ENCODE measurements at regions not wholly inside any gene's neighbourhood (a gene's known extent, or its start where the extent isn't known, plus 50 kb on each side); places are given as distances from the start of the nearest gene placed in this dataset.
"Not testable (repeated sequence)": the region's sequence is repeated elsewhere in the genome, so short reads cannot be mapped to it uniquely, and the experiment has no call there.

- Histone ChIP-seq H3K4me1 (ENCODE audit: insufficient read depth, low read length, poor library complexity, severe bottlenecking) (no peaks in the 10 kb centered on the region), H3K27ac (ENCODE audit: low read depth, low read length, poor library complexity, severe bottlenecking) (no peak overlapping the region), H3K4me3 (ENCODE audit: low read depth, low read length, poor library complexity, severe bottlenecking) (no peak overlapping the region), H3K27me3 (replicated peaks; ENCODE audit: insufficient read depth, low read depth, low read length, poor library complexity) (no peaks in the 10 kb centered on the region), H3K9me3 (ENCODE audit: low read depth, low read length, poor library complexity, severe bottlenecking) (no peaks in the 10 kb centered on the region), H3K36me3 (ENCODE audit: insufficient read depth, low read length, poor library complexity, severe bottlenecking) (no peaks in the 10 kb centered on the region)
- no TSS peak for BruUV-seq (replicated peaks)
- no peak for DNase-seq (ENCODE audit: low spot score)
- TF ChIP-seq CTCF (conservative IDR thresholded peaks at IDR 0.05; ENCODE audit: low read depth, low read length) (no peak), EZH2 (IDR thresholded peaks at IDR 0.05; ENCODE audit: borderline replicate concordance, low read depth, low read length, poor library complexity, severe bottlenecking) (no peak)
- intact Hi-C loops (cut with micrococcal nuclease; ENCODE audit: unreplicated experiment): no loop called here
- ChIA-PET POLR2A (ENCODE audit: low non-redundant PET) (no interaction called here), CTCF (no interaction called here)
These were observed 490.0 kb upstream of the ATXN8OS start for GRCh38 chr13:69617587-69617986.

GRCh38 chr13:69616396-69616795 is 491.2 kb upstream of the ATXN8OS start:
- Histone ChIP-seq H3K4me3 (ENCODE audit: low read depth, low read length, poor library complexity, severe bottlenecking) (no peak overlapping the region), H3K27ac (ENCODE audit: low read depth, low read length, poor library complexity, severe bottlenecking) (no peak overlapping the region), H3K4me1 (ENCODE audit: insufficient read depth, low read length, poor library complexity, severe bottlenecking) (no peaks in the 10 kb centered on the region), H3K36me3 (ENCODE audit: insufficient read depth, low read length, poor library complexity, severe bottlenecking) (no peaks in the 10 kb centered on the region), H3K9me3 (ENCODE audit: low read depth, low read length, poor library complexity, severe bottlenecking) (no peaks in the 10 kb centered on the region), H3K27me3 (replicated peaks; ENCODE audit: insufficient read depth, low read depth, low read length, poor library complexity) (no peaks in the 10 kb centered on the region)
- intact Hi-C loops (cut with micrococcal nuclease; ENCODE audit: unreplicated experiment): no loop called here
- no peak for TF ChIP-seq EZH2 (IDR thresholded peaks at IDR 0.05; ENCODE audit: borderline replicate concordance, low read depth, low read length, poor library complexity, severe bottlenecking)
- TF ChIP-seq CTCF (conservative IDR thresholded peaks at IDR 0.05; ENCODE audit: low read depth, low read length): no peak
- BruUV-seq (replicated peaks): no TSS peak
- CTCF ChIA-PET: no interaction called here
- DNase-seq (ENCODE audit: low spot score): no peak
- POLR2A ChIA-PET (ENCODE audit: low non-redundant PET): no interaction called here

GRCh38 chr13:69615055-69615454 is 492.6 kb upstream of the ATXN8OS start:
- BruUV-seq (replicated peaks); DNase-seq (ENCODE audit: low spot score); H3K9me3 ChIP-seq (ENCODE audit: low read depth, low read length, poor library complexity, severe bottlenecking); H3K4me3 ChIP-seq (ENCODE audit: low read depth, low read length, poor library complexity, severe bottlenecking); POLR2A ChIA-PET (ENCODE audit: low non-redundant PET); H3K27ac ChIP-seq (ENCODE audit: low read depth, low read length, poor library complexity, severe bottlenecking); H3K27me3 ChIP-seq (replicated peaks; ENCODE audit: insufficient read depth, low read depth, low read length, poor library complexity); H3K36me3 ChIP-seq (ENCODE audit: insufficient read depth, low read length, poor library complexity, severe bottlenecking); intact Hi-C loops (cut with micrococcal nuclease; ENCODE audit: unreplicated experiment); CTCF ChIA-PET; H3K4me1 ChIP-seq (ENCODE audit: insufficient read depth, low read length, poor library complexity, severe bottlenecking): not testable (repeated sequence)

GRCh38 chr13:69604698-69605097 is 502.9 kb upstream of the ATXN8OS start:
- TF ChIP-seq CTCF (conservative IDR thresholded peaks at IDR 0.05; ENCODE audit: low read depth, low read length) (no peak), EZH2 (IDR thresholded peaks at IDR 0.05; ENCODE audit: borderline replicate concordance, low read depth, low read length, poor library complexity, severe bottlenecking) (no peak)
- H3K36me3 ChIP-seq (ENCODE audit: insufficient read depth, low read length, poor library complexity, severe bottlenecking): no peaks in the 10 kb centered on the region
- intact Hi-C loops (cut with micrococcal nuclease; ENCODE audit: unreplicated experiment): no loop called here
- H3K4me1 ChIP-seq (ENCODE audit: insufficient read depth, low read length, poor library complexity, severe bottlenecking): no peaks in the 10 kb centered on the region
- peaks cover 4% of the 10 kb centered on the region for H3K9me3 ChIP-seq (ENCODE audit: low read depth, low read length, poor library complexity, severe bottlenecking)
- no peak overlapping the region for H3K27ac ChIP-seq (ENCODE audit: low read depth, low read length, poor library complexity, severe bottlenecking)
- DNase-seq (ENCODE audit: low spot score): no peak
- no peaks in the 10 kb centered on the region for H3K27me3 ChIP-seq (replicated peaks; ENCODE audit: insufficient read depth, low read depth, low read length, poor library complexity)
- no TSS peak for BruUV-seq (replicated peaks)
- POLR2A ChIA-PET (ENCODE audit: low non-redundant PET): no interaction called here
- CTCF ChIA-PET: no interaction called here
- H3K4me3 ChIP-seq (ENCODE audit: low read depth, low read length, poor library complexity, severe bottlenecking): no peak overlapping the region

Data from A673 (cell line).